ENCODE measurements at regions not wholly inside any gene's neighbourhood (a gene's known extent, or its start where the extent isn't known, plus 50 kb on each side); places are given as distances from the start of the nearest gene placed in this dataset.

- TF ChIP-seq, protein P1, sequence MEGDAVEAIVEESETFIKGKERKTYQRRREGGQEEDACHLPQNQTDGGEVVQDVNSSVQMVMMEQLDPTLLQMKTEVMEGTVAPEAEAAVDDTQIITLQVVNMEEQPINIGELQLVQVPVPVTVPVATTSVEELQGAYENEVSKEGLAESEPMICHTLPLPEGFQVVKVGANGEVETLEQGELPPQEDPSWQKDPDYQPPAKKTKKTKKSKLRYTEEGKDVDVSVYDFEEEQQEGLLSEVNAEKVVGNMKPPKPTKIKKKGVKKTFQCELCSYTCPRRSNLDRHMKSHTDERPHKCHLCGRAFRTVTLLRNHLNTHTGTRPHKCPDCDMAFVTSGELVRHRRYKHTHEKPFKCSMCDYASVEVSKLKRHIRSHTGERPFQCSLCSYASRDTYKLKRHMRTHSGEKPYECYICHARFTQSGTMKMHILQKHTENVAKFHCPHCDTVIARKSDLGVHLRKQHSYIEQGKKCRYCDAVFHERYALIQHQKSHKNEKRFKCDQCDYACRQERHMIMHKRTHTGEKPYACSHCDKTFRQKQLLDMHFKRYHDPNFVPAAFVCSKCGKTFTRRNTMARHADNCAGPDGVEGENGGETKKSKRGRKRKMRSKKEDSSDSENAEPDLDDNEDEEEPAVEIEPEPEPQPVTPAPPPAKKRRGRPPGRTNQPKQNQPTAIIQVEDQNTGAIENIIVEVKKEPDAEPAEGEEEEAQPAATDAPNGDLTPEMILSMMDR (IDR thresholded peaks at IDR 0.05; ENCODE audit: low read length): no peak
- no peak for TF ChIP-seq EZH2phosphoT487 (IDR thresholded peaks at IDR 0.05; ENCODE audit: low read length)
- no peak for TF ChIP-seq EZH2 (optimal IDR thresholded peaks at IDR 0.05; ENCODE audit: low read depth, low read length)
Measured at GRCh38 chr12:102298022-102298421, 100.4 kb upstream of the PMCH start.
